Activated B cell treated with CpG ODN at 0.5 μM for 24 hours (primary cell): ENCODE measurements at regions not wholly inside any gene's neighbourhood (a gene's known extent, or its start where the extent isn't known, plus 50 kb on each side); places are given as distances from the start of the nearest gene placed in this dataset.

Experiments
- ATAC-seq: fragments of 200-7000 bp; cut with Tn5 transposase; one replicate; pipeline ENCODE4 v1.10.0; 2021; ENCODE audit warnings: low read depth, mild to moderate bottlenecking, moderate library complexity
- CTCF ChIA-PET: fragments of 350-600 bp; sonication (Branson Sonifier 250); formaldehyde crosslinking; loops from one replicate; lab custom pipeline; 2021; ENCODE audit warnings: antibody characterized with exemption; lab: Charles Lee
- POLR2A ChIA-PET: fragments of 350-600 bp; sonication (Branson Sonifier 250); formaldehyde crosslinking; loops from one replicate; lab custom pipeline; 2021; ENCODE audit warnings: antibody characterized with exemption; lab: Charles Lee
- DNase-seq: peaks from one replicate; pipeline ENCODE4 v3.0.0; 2022
- H3K27ac Mint-ChIP-seq: one replicate; pipeline ENCODE4 v1.8.0; 2020; ENCODE audit warnings: mixed read lengths
- H3K27me3 Mint-ChIP-seq: one replicate; pipeline ENCODE4 v1.8.0; 2021; ENCODE audit warnings: mixed read lengths
- H3K36me3 Mint-ChIP-seq: one replicate; pipeline ENCODE4 v1.8.0; 2021; ENCODE audit warnings: low read depth, mixed read lengths
- H3K4me1 Mint-ChIP-seq: one replicate; pipeline ENCODE4 v1.8.0; 2021; ENCODE audit warnings: mixed read lengths
- H3K4me3 Mint-ChIP-seq: one replicate; pipeline ENCODE4 v1.8.0; 2020; ENCODE audit warnings: mild to moderate bottlenecking, mixed read lengths
- H3K9me3 Mint-ChIP-seq: one replicate; pipeline ENCODE4 v1.8.0; 2020; ENCODE audit warnings: mixed read lengths
- intact Hi-C: fragments of 100-400 bp; cut with micrococcal nuclease; formaldehyde crosslinking; loops from one replicate; pipeline ENCODE4 v1.15.1; 2024
- TF ChIP-seq, protein P1 (sequence below): fragments of 200-600 bp; IDR thresholded peaks from one replicate; pipeline ENCODE4 v1.8.0; 2022; ENCODE audit warnings: antibody characterized with exemption, mild to moderate bottlenecking

GRCh38 chr10:9596368-9596920, 1421.2 kb upstream of the CELF2 start:
- POLR2A ChIA-PET: no interaction called here
- intact Hi-C loops: no loop called here

GRCh38 chr10:9602998-9603397, 1414.7 kb upstream of the CELF2 start:
- no peaks in the 10 kb centered on the region for H3K27me3 Mint-ChIP-seq
- ChIA-PET CTCF (no interaction called here), POLR2A (no interaction called here)
- ATAC-seq (no peak), DNase-seq (no peak)
- no peaks in the 10 kb centered on the region for H3K36me3 Mint-ChIP-seq
- no peaks in the 10 kb centered on the region for H3K4me1 Mint-ChIP-seq
- H3K4me3 Mint-ChIP-seq: no peak overlapping the region
- H3K9me3 Mint-ChIP-seq: peaks cover 4% of the 10 kb centered on the region
- intact Hi-C loops: no loop called here
- no peak overlapping the region for H3K27ac Mint-ChIP-seq
- TF ChIP-seq, protein P1, sequence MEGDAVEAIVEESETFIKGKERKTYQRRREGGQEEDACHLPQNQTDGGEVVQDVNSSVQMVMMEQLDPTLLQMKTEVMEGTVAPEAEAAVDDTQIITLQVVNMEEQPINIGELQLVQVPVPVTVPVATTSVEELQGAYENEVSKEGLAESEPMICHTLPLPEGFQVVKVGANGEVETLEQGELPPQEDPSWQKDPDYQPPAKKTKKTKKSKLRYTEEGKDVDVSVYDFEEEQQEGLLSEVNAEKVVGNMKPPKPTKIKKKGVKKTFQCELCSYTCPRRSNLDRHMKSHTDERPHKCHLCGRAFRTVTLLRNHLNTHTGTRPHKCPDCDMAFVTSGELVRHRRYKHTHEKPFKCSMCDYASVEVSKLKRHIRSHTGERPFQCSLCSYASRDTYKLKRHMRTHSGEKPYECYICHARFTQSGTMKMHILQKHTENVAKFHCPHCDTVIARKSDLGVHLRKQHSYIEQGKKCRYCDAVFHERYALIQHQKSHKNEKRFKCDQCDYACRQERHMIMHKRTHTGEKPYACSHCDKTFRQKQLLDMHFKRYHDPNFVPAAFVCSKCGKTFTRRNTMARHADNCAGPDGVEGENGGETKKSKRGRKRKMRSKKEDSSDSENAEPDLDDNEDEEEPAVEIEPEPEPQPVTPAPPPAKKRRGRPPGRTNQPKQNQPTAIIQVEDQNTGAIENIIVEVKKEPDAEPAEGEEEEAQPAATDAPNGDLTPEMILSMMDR: no peak

More at GRCh38 chr10:9596368-9596920, 1421.2 kb upstream of the CELF2 start:
- DNase-seq (no peak), ATAC-seq (no peak)
- CTCF ChIA-PET: no interaction called here
- TF ChIP-seq, protein P1: no peak
- Mint-ChIP-seq H3K9me3 (no peaks in the 10 kb centered on the region), H3K4me3 (no peak overlapping the region), H3K36me3 (no peaks in the 10 kb centered on the region), H3K27me3 (no peaks in the 10 kb centered on the region), H3K27ac (no peak overlapping the region), H3K4me1 (no peaks in the 10 kb centered on the region)

DNA sequence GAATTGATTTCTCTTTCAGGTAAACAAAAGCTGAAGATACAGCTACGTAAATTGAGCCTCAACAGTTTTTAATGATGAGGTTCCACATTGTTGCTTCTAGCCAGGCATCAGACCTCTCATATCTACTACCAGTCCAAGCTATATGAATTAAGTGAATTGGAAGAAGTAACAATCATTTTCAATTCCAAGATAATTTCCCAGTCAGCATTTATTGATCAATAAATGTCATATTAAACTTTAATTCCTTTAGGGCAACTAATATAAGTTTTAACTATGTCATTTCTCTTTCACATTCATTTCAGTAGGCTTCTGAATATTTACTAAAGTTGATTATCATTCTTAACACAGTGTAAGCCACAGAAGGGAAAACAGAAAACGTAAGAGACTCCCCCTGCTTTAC, 1413.7 kb upstream of the CELF2 start:
- intact Hi-C loops: no loop called here
- Mint-ChIP-seq H3K27ac (no peak overlapping the region), H3K4me1 (no peaks in the 10 kb centered on the region), H3K27me3 (no peaks in the 10 kb centered on the region), H3K36me3 (no peaks in the 10 kb centered on the region), H3K9me3 (peaks cover 4% of the 10 kb centered on the region), H3K4me3 (no peak overlapping the region)
- POLR2A ChIA-PET: no interaction called here
- DNase-seq (no peak), ATAC-seq (no peak)
- CTCF ChIA-PET: no interaction called here
- TF ChIP-seq, protein P1: no peak

GRCh38 chr10:9605231-9605630, 1412.4 kb upstream of the CELF2 start:
- CTCF ChIA-PET: no interaction called here
- no peaks in the 10 kb centered on the region for H3K27me3 Mint-ChIP-seq
- H3K4me1 Mint-ChIP-seq: no peaks in the 10 kb centered on the region
- H3K27ac Mint-ChIP-seq: no peak overlapping the region
- ATAC-seq (no peak), DNase-seq (no peak)
- intact Hi-C loops: no loop called here
- no peaks in the 10 kb centered on the region for H3K36me3 Mint-ChIP-seq
- POLR2A ChIA-PET: no interaction called here
- peaks cover 4% of the 10 kb centered on the region for H3K9me3 Mint-ChIP-seq
- no peak overlapping the region for H3K4me3 Mint-ChIP-seq
- TF ChIP-seq, protein P1: no peak

DNA sequence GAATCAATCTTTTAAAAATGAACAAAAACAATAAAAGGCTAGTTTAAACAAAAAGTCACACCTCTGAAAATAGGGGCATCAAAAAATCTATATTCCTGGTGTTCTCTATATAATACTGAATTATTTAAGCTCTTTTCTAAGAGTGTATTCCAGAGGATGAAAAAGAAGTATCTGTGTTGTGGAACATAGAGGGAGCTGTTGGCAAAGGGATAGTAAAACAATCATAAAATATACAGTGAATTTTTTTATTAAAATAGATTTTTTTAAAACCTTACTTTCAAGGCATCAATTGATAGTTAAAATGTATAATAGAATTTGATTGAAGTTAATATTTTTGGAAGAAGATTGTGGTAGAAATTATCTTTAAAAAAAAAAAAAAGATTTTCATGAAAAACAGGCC, 1409.1 kb upstream of the CELF2 start:
- Mint-ChIP-seq H3K27me3 (no peaks in the 10 kb centered on the region), H3K4me1 (no peaks in the 10 kb centered on the region), H3K4me3 (no peak overlapping the region), H3K9me3 (peaks cover 6% of the 10 kb centered on the region), H3K36me3 (no peaks in the 10 kb centered on the region), H3K27ac (no peak overlapping the region)
- ATAC-seq: no peak
- POLR2A ChIA-PET: no interaction called here
- TF ChIP-seq, protein P1: no peak
- CTCF ChIA-PET: no interaction called here
- intact Hi-C loops: no loop called here
- no peak for DNase-seq
